ENCODE measurements at regions not wholly inside any gene's neighbourhood (a gene's known extent, or its start where the extent isn't known, plus 50 kb on each side); places are given as distances from the start of the nearest gene placed in this dataset.

DNA sequence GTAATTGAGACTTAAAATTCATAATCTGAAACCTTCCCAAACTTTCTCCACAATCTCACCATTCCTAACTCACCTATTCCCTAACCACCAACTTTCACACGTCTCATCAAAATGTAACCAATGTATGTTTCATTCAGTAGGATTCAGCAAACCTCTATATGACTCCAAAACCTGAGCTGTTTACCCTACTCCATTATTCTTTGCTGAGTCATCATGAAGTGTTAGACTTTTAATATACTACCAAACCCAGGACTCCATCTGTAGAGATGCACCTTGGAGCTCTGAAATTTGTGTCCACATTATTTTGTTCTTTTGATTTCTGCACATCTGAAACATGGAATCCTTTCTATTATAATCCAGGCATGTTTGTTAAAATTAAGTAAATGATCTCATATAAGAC lies 727.0 kb upstream of the PIK3C3 start:
- Histone ChIP-seq H3K4me1 (no peaks in the 10 kb centered on the region), H3K9me3 (no peaks in the 10 kb centered on the region), H3K4me3 (no peak overlapping the region), H3K27ac (no peak overlapping the region), H3K27me3 (no peaks in the 10 kb centered on the region), H3K36me3 (no peaks in the 10 kb centered on the region)
- TF ChIP-seq EP300 (IDR thresholded peaks at IDR 0.05): no peak
- TF ChIP-seq, protein P1, sequence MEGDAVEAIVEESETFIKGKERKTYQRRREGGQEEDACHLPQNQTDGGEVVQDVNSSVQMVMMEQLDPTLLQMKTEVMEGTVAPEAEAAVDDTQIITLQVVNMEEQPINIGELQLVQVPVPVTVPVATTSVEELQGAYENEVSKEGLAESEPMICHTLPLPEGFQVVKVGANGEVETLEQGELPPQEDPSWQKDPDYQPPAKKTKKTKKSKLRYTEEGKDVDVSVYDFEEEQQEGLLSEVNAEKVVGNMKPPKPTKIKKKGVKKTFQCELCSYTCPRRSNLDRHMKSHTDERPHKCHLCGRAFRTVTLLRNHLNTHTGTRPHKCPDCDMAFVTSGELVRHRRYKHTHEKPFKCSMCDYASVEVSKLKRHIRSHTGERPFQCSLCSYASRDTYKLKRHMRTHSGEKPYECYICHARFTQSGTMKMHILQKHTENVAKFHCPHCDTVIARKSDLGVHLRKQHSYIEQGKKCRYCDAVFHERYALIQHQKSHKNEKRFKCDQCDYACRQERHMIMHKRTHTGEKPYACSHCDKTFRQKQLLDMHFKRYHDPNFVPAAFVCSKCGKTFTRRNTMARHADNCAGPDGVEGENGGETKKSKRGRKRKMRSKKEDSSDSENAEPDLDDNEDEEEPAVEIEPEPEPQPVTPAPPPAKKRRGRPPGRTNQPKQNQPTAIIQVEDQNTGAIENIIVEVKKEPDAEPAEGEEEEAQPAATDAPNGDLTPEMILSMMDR (IDR thresholded peaks at IDR 0.05): no peak
- TF ChIP-seq POLR2AphosphoS5 (IDR thresholded peaks at IDR 0.05): no peak
- TF ChIP-seq POLR2A (IDR thresholded peaks at IDR 0.05): no peak
- intact Hi-C loops (cut with DNase I): no loop called here
- no peak for DNase-seq
- 82 to 90% methylated on average over 1 of the region's 1 CpG for WGBS, 2 donors

DNA sequence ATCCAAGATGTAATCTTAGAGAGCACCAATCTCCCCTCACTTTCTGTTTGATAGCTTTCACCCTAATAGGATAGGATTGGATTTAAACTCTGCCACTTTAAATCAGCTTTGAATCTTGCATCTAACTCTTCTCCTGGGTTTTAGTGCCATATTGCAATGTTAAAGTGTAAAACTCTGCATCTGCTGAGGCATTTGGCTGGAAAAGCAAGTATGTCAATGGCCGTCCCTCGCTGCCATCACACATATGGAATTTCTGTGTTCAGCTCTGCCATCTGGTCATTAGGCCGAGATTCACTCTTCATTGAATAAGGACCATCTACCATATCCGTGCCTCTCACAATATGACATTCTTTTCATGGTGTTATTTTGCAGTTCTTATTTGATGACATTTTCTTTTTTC lies 728.1 kb upstream of the PIK3C3 start:
- intact Hi-C loops (cut with DNase I): no loop called here
- no peaks in the 10 kb centered on the region for H3K36me3 ChIP-seq
- H3K27ac ChIP-seq: no peak overlapping the region
- no peak for DNase-seq
- H3K4me1 ChIP-seq: no peaks in the 10 kb centered on the region
- H3K27me3 ChIP-seq: no peaks in the 10 kb centered on the region
- no peaks in the 10 kb centered on the region for H3K9me3 ChIP-seq
- TF ChIP-seq POLR2A (IDR thresholded peaks at IDR 0.05) (no peak), POLR2AphosphoS5 (IDR thresholded peaks at IDR 0.05) (no peak), EP300 (IDR thresholded peaks at IDR 0.05) (no peak)
- TF ChIP-seq, protein P1 (IDR thresholded peaks at IDR 0.05): no peak
- H3K4me3 ChIP-seq: no peak overlapping the region
- WGBS, 2 donors: 91 to 93% methylated on average over 4 of the region's 4 CpGs

DNA sequence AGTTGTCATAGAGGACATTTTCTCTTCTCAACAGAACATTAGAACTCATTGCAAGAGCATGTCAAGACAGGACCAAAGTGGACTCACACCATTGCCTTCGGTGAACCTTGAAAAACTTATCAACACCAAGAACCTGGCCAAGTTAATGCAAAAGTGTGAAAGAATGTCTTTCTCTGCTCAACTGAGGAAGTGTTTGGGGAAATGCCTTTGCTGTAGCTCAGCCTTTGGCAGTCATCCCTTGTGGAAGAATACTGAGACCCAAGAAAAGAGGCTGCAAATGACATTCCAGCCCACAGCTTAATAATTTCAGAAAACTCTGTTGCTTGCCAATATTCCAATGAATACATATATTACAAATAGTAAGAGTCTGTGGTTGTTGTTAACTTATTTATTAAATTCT lies 728.8 kb upstream of the PIK3C3 start:
- Histone ChIP-seq H3K27me3 (no peaks in the 10 kb centered on the region), H3K4me1 (no peaks in the 10 kb centered on the region), H3K27ac (no peak overlapping the region), H3K9me3 (no peaks in the 10 kb centered on the region), H3K36me3 (no peaks in the 10 kb centered on the region), H3K4me3 (no peak overlapping the region)
- 65 to 90% methylated on average over 1 of the region's 1 CpG for WGBS, 2 donors
- no peak for DNase-seq
- TF ChIP-seq POLR2A (IDR thresholded peaks at IDR 0.05) (no peak), POLR2AphosphoS5 (IDR thresholded peaks at IDR 0.05) (no peak), EP300 (IDR thresholded peaks at IDR 0.05) (no peak)
- TF ChIP-seq, protein P1 (IDR thresholded peaks at IDR 0.05): no peak
- intact Hi-C loops (cut with DNase I): no loop called here

DNA sequence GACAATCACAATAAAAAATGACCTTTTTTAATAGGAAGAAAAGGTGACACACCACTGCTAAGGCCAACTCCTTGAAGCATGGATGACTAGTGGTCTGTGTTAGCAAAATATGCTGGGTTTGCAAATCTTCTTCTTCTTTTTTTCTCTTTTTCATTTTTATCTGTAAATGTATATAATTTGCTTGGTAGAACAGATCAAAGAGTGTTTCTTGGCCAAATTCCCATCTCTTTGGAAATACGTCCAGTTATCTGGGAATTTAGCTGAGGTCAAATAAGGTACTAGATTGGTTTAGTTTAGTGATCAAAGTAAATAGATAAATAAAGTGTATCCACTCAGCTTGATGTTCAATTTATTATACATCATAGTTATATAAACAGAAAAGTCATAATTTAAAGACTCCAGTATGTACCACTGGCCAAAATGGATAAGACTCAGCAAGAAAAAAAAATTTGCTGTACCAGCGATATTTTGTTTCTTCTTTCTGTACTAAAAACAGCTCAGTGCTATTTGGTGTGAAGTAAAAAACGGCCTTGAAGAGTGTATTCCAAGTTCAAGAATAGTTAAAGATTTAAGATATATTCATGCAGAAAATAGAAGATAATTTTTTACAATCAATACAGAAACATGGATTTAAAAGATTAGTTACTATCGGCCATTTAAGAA lies 738.6 kb upstream of the PIK3C3 start:
- intact Hi-C loops (cut with DNase I): no loop called here
- WGBS, 2 donors: 59 to 76% methylated on average over 4 of the region's 4 CpGs
- DNase-seq: no peak
- H3K9me3 ChIP-seq: no peaks in the 10 kb centered on the region
- no peaks in the 10 kb centered on the region for H3K36me3 ChIP-seq
- no peak overlapping the region for H3K4me3 ChIP-seq
- no peak overlapping the region for H3K27ac ChIP-seq
- no peaks in the 10 kb centered on the region for H3K4me1 ChIP-seq
- TF ChIP-seq POLR2A (IDR thresholded peaks at IDR 0.05): no peak
- TF ChIP-seq, protein P1 (IDR thresholded peaks at IDR 0.05): no peak
- TF ChIP-seq EP300 (IDR thresholded peaks at IDR 0.05): no peak
- H3K27me3 ChIP-seq: no peaks in the 10 kb centered on the region

DNA sequence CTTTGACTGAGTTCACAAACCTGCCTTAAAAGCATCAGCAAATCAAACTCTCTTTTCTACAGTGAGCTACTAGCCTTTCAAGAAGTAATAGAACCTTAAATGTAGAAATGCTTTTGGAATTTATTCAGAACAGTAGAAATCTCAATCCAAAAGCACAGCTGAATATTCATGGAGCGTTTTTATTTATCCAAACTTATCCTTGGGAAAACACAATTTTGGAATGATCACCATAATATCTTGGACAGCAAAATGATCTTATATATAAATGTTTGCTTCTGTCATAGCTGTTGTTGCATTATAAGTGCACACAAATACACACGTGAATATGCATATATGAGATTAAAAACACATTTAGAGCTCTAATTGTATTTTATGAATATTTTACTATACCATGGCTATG lies 747.3 kb upstream of the PIK3C3 start:
- Histone ChIP-seq H3K27me3 (no peaks in the 10 kb centered on the region), H3K27ac (no peak overlapping the region), H3K4me3 (no peak overlapping the region), H3K9me3 (no peaks in the 10 kb centered on the region), H3K36me3 (no peaks in the 10 kb centered on the region), H3K4me1 (no peaks in the 10 kb centered on the region)
- WGBS, 2 donors: 68 to 78% methylated on average over 2 of the region's 2 CpGs
- DNase-seq: no peak
- intact Hi-C loops (cut with DNase I): no loop called here
- TF ChIP-seq POLR2AphosphoS5 (IDR thresholded peaks at IDR 0.05): no peak
- TF ChIP-seq POLR2A (IDR thresholded peaks at IDR 0.05): no peak
- no peak for TF ChIP-seq EP300 (IDR thresholded peaks at IDR 0.05)
- TF ChIP-seq, protein P1 (IDR thresholded peaks at IDR 0.05): no peak

Measured in sigmoid colon (tissue), 6 donors.